Endothelial cell of umbilical vein (primary cell): ENCODE measurements at regions not wholly inside any gene's neighbourhood (a gene's known extent, or its start where the extent isn't known, plus 50 kb on each side); places are given as distances from the start of the nearest gene placed in this dataset.

Experiments
- BruUV-seq: library from RNA; stranded (reverse); fragments of 400-500 nt; replicated peaks from 2 replicates; lab custom pipeline; 2021; lab: Mats Ljungman, UMichigan
- CTCF ChIA-PET: fragments of 300-600, 350-600 bp; sonication (Branson Sonifier 250); formaldehyde crosslinking; loops from one replicate; lab custom pipeline; 2021; ENCODE audit warnings: antibody characterized with exemption, inconsistent platforms; lab: Charles Lee
- POLR2A ChIA-PET: fragments of 300-600, 350-600 bp; sonication (Branson Sonifier 250); formaldehyde crosslinking; loops from one replicate; lab custom pipeline; 2021; ENCODE audit warnings: antibody characterized with exemption, inconsistent platforms; lab: Charles Lee
- DNase-seq: peaks from one replicate; pipeline ENCODE4 v3.0.0-alpha.2; 2011; ENCODE audit warnings: low read depth, low spot score
- FAIRE-seq: peaks from 2 replicates; lab custom pipeline; 2011; peaks lifted over from hg19 to GRCh38; lab: Jason Lieb, UNC
- H2AFZ ChIP-seq: 2 replicates; pipeline ENCODE4 v1.6.0; 2012; ENCODE audit warnings: low read depth, low read length, control low read depth, inconsistent platforms
- H3K27ac ChIP-seq: 2 replicates; pipeline ENCODE4 v1.5.1; 2011; ENCODE audit warnings: low read depth, mild to moderate bottlenecking, control low read depth, low read length, moderate library complexity; ENCODE audit not compliant: insufficient read depth
- H3K27me3 ChIP-seq, 2 experiments: 2 replicates each; pipeline versions ENCODE4 v1.6.0 to v1.6.1; 2011; ENCODE audit warnings: low read length in 2 of 2, mixed read lengths in 1 of 2; ENCODE audit not compliant: control insufficient read depth in 2 of 2, insufficient read depth in 2 of 2
- H3K36me3 ChIP-seq, 2 experiments: 2 replicates in 1 of 2; 3 replicates in 1 of 2; pipeline ENCODE4 v1.5.1; 2011; ENCODE audit warnings: low read length in 2 of 2, mild to moderate bottlenecking in 1 of 2, moderate library complexity in 1 of 2; ENCODE audit not compliant: control insufficient read depth in 2 of 2, insufficient read depth in 2 of 2; ENCODE audit errors: extremely low read depth in 1 of 2
- H3K4me1 ChIP-seq: 3 replicates; pipeline ENCODE4 v1.5.1; 2011; ENCODE audit warnings: mild to moderate bottlenecking, low read length; ENCODE audit not compliant: control insufficient read depth, insufficient read depth; ENCODE audit errors: extremely low read depth
- H3K4me2 ChIP-seq: 2 replicates; pipeline ENCODE4 v1.6.1; 2011; ENCODE audit warnings: low read length, control low read depth, mixed read lengths; ENCODE audit not compliant: insufficient read depth
- H3K4me3 ChIP-seq, 3 experiments: fragments of 200-600 bp in 1 of 3; sonication (generic), shearing (Covaris generic) in 1 of 3; replicated peaks in 1 of 3; 2 replicates each; pipeline ENCODE4 v1.5.1; 2011 to 2016; ENCODE audit warnings: control low read depth in 3 of 3, low read length in 3 of 3, mild to moderate bottlenecking in 2 of 3, inconsistent platforms in 1 of 3, low read depth in 1 of 3, moderate library complexity in 1 of 3; ENCODE audit not compliant: insufficient read depth in 1 of 3
- H3K79me2 ChIP-seq: 2 replicates; pipeline ENCODE4 v1.6.0; 2012; ENCODE audit warnings: low read length, inconsistent platforms; ENCODE audit not compliant: control insufficient read depth, insufficient read depth
- H3K9ac ChIP-seq: replicated peaks from 2 replicates; pipeline ENCODE3; 2011; ENCODE audit warnings: low read length, control low read depth; ENCODE audit not compliant: insufficient read depth; ENCODE audit errors: extremely low read depth
- H3K9me1 ChIP-seq: replicated peaks from 3 replicates; pipeline ENCODE4 v1.6.0; 2011; ENCODE audit warnings: mild to moderate bottlenecking, low read length; ENCODE audit not compliant: control insufficient read depth, insufficient read depth; ENCODE audit errors: extremely low read depth
- H3K9me3 ChIP-seq: replicated peaks from 2 replicates; pipeline ENCODE4 v1.5.1; 2012; ENCODE audit warnings: low read length, inconsistent platforms; ENCODE audit not compliant: control insufficient read depth, insufficient read depth
- H4K20me1 ChIP-seq: replicated peaks from 2 replicates; pipeline ENCODE3; 2011; ENCODE audit warnings: mild to moderate bottlenecking, low read length; ENCODE audit not compliant: control insufficient read depth, insufficient read depth; ENCODE audit errors: extremely low read depth
- EZH2 ChIP-seq: IDR thresholded peaks from 2 replicates; pipeline ENCODE4 v1.6.1; 2012; ENCODE audit warnings: borderline replicate concordance, low read depth, mild to moderate bottlenecking, moderate library complexity, low read length, inconsistent platforms; ENCODE audit not compliant: severe bottlenecking
- FOS ChIP-seq: IDR thresholded peaks from 2 replicates; pipeline ENCODE4 v1.6.1; 2011; ENCODE audit warnings: mild to moderate bottlenecking, low read length, moderate library complexity, borderline replicate concordance; ENCODE audit not compliant: insufficient read depth
- GATA2 ChIP-seq: IDR thresholded peaks from 2 replicates; pipeline ENCODE4 v1.7.0; 2011; ENCODE audit warnings: low read depth, mild to moderate bottlenecking, moderate library complexity, mixed read lengths, low read length; ENCODE audit not compliant: insufficient read length, insufficient read depth
- JUN ChIP-seq: IDR thresholded peaks from 2 replicates; pipeline ENCODE4 v1.6.1; 2011; ENCODE audit warnings: borderline replicate concordance, low read depth; ENCODE audit not compliant: insufficient read length, insufficient read depth
- MAX ChIP-seq: IDR thresholded peaks from 2 replicates; pipeline ENCODE4 v1.6.1; 2011; ENCODE audit not compliant: insufficient read depth, insufficient read length
- MYC ChIP-seq: IDR thresholded peaks from one replicate; pipeline ENCODE4 v1.6.1; 2011; ENCODE audit warnings: mild to moderate bottlenecking, low read depth, low read length
- POLR2A ChIP-seq: IDR thresholded peaks from 2 replicates; pipeline ENCODE4 v1.6.1; 2012; ENCODE audit warnings: low read depth, mild to moderate bottlenecking, control low read depth, low read length
- POLR2AphosphoS5 ChIP-seq: IDR thresholded peaks from 2 replicates; pipeline ENCODE4 v1.6.1; 2012; ENCODE audit warnings: low read depth, mild to moderate bottlenecking, control low read depth, low read length, moderate library complexity; ENCODE audit not compliant: insufficient read depth
- dilution Hi-C: fragments of 300-500 bp; cut with MboI; formaldehyde crosslinking; loops from one replicate; pipeline ENCODE4 v1.15.0; 2019; ENCODE audit warnings: low sequenced_read_pairs; ENCODE audit not compliant: extremely low pct_ligation_motif_present
- intact Hi-C: fragments of 100-400 bp; cut with micrococcal nuclease; formaldehyde crosslinking; loops from one replicate; pipeline ENCODE4 v1.10.0; 2022
- TF ChIP-seq, protein P1 (sequence below), 2 donors: IDR thresholded peaks; 1 replicate in 1 of 2; 2 replicates in 1 of 2; pipeline ENCODE4 v1.5.1; 2011; ENCODE audit warnings: low read length in 2 of 2, mild to moderate bottlenecking in 2 of 2, moderate library complexity in 2 of 2, control low read depth in 1 of 2, inconsistent platforms in 1 of 2, low read depth in 1 of 2; ENCODE audit not compliant: insufficient read depth in 1 of 2; ENCODE audit errors: extremely low read depth in 1 of 2

- no TSS peak for BruUV-seq
- Histone ChIP-seq H3K4me2 (no peak overlapping the region), H2AFZ (no peak overlapping the region), H3K27ac (no peak overlapping the region), H3K9me3 (no peaks in the 10 kb centered on the region), H3K9ac (no peak overlapping the region), H3K27me3 (no peaks in the 10 kb centered on the region), H3K36me3 (no peaks in the 10 kb centered on the region), H3K79me2 (no peaks in the 10 kb centered on the region), H4K20me1 (no peaks in the 10 kb centered on the region), H3K4me3 (no peak overlapping the region), H3K9me1 (no peaks in the 10 kb centered on the region), H3K4me1 (no peaks in the 10 kb centered on the region)
- ChIA-PET POLR2A (no interaction called here), CTCF (no interaction called here)
- FAIRE-seq, result no peak
- TF ChIP-seq EZH2, result no peak
- TF ChIP-seq JUN, result no peak
- no peak for TF ChIP-seq MAX
- TF ChIP-seq FOS, result no peak
- no peak for TF ChIP-seq POLR2AphosphoS5
- TF ChIP-seq MYC, result no peak
- TF ChIP-seq GATA2, result no peak
- TF ChIP-seq, protein P1, sequence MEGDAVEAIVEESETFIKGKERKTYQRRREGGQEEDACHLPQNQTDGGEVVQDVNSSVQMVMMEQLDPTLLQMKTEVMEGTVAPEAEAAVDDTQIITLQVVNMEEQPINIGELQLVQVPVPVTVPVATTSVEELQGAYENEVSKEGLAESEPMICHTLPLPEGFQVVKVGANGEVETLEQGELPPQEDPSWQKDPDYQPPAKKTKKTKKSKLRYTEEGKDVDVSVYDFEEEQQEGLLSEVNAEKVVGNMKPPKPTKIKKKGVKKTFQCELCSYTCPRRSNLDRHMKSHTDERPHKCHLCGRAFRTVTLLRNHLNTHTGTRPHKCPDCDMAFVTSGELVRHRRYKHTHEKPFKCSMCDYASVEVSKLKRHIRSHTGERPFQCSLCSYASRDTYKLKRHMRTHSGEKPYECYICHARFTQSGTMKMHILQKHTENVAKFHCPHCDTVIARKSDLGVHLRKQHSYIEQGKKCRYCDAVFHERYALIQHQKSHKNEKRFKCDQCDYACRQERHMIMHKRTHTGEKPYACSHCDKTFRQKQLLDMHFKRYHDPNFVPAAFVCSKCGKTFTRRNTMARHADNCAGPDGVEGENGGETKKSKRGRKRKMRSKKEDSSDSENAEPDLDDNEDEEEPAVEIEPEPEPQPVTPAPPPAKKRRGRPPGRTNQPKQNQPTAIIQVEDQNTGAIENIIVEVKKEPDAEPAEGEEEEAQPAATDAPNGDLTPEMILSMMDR (IDR thresholded peaks at IDR 0.05; ENCODE audit: extremely low read depth in 1 of 2, insufficient read depth in 1 of 2, low read depth in 1 of 2, low read length in 2 of 2), result no peak
- TF ChIP-seq POLR2A, result no peak
- no peak for DNase-seq
- dilution Hi-C loops (no loop called here), intact Hi-C loops (no loop called here)
These were observed 92.0 kb upstream of the RET start for GRCh38 chr10:42984761-42985325.
